TTC549 (cell line): ENCODE measurements at regions not wholly inside any gene's neighbourhood (a gene's known extent, or its start where the extent isn't known, plus 50 kb on each side); places are given as distances from the start of the nearest gene placed in this dataset.
"Not testable (repeated sequence)": the region's sequence is repeated elsewhere in the genome, so short reads cannot be mapped to it uniquely, and the experiment has no call there.

Source experiments
- FAIRE-seq: peaks from 2 replicates; lab custom pipeline; 2012; peaks lifted over from hg19 to GRCh38; lab: Jason Lieb, UNC

DNA sequence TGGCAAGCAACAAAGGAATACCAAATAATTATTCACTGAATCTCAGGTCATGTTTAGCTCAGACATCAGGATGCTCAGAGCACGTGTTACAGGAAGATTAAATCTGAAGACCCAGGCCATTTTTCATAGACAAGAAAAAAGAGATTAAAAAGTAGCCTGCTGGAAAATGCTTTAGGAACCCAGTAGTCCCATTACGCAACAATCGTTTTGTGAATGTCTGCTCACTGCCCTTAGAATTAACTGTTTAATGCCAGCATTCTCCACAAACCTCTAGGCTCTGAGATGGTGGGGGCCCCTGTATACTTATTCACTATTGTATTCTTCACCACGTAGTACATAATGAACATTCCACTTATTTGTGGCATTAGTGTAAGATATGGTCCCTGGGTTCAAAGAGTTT is 154.6 kb upstream of the NYAP2 start:
- FAIRE-seq = no peak

- no peak for FAIRE-seq
Measured at GRCh38 chr2:225236769-225237323, 162.7 kb upstream of the NYAP2 start.

DNA sequence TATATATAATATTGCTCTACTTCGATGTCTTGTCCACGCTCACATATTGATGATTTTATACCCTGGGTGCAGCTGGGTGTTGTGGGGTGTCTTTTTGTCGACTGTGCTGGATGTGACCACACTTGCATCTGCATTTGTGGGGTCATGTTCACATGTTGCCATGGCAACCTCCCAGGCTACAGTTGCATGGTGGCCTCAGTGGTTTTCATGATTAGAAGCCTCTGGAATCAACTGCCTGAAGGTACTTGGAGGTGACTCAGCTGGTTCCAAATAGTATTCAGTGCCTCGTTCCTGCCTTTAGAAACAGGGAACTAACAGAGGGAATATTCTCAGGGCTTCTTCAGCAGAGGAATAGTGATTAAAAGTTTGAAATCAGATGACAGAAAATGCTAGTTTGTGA is 166.3 kb upstream of the NYAP2 start:
- FAIRE-seq = no peak

GRCh38 chr2:225231900-225232299 is 167.6 kb upstream of the NYAP2 start:
- FAIRE-seq = no peak

- not testable (repeated sequence) for FAIRE-seq
Measured at GRCh38 chr2:225229346-225229745, 170.2 kb upstream of the NYAP2 start.

DNA sequence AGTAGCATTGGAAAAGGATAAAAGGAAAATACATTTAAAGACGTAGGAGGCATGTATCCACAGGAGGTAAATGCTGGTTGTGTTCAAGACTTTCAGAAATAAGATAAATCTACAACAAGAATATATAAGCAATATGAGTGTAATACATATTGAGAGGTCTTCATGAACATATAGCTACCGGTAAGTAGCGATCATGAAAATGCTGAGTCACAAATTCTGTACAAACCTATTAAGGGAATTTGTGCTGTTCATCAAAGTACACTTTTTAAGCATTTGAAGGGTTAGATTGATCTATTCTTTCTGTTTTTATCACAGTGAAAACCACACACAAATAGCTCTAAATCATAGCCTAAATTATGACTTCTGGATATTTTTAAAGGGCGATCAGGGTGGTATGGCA is 173.1 kb upstream of the NYAP2 start:
- no peak for FAIRE-seq

GRCh38 chr2:225223301-225223700 is 176.2 kb upstream of the NYAP2 start:
- no peak for FAIRE-seq

GRCh38 chr2:225207471-225207870 is 165.2 kb upstream of the DOCK10 start:
- FAIRE-seq = no peak

- FAIRE-seq = no peak
Measured at GRCh38 chr2:225207043-225207442, 164.8 kb upstream of the DOCK10 start.

DNA sequence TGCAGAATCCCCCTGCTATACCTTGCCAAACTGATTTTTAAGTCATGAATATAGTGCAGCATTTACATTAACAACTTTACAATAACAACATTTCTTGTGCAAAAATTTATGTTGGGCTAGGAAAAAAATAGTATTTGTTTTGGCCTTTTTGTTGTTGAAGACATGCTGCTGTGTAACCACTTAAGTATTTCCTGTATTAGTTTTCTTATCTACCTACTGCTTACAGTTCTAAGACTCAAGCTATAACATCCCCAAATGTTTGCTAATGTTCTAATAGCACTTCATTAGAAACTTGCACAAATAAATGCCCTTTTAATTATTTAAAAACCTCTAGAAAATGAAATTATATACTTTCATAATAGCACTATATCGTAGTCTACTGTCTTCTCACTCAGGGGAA is 154.3 kb upstream of the DOCK10 start:
- FAIRE-seq = no peak

- no peak for FAIRE-seq
Measured at GRCh38 chr2:225192869-225193268, 150.6 kb upstream of the DOCK10 start.

- no peak for FAIRE-seq
Measured at GRCh38 chr2:225190987-225191386, 148.7 kb upstream of the DOCK10 start.

DNA sequence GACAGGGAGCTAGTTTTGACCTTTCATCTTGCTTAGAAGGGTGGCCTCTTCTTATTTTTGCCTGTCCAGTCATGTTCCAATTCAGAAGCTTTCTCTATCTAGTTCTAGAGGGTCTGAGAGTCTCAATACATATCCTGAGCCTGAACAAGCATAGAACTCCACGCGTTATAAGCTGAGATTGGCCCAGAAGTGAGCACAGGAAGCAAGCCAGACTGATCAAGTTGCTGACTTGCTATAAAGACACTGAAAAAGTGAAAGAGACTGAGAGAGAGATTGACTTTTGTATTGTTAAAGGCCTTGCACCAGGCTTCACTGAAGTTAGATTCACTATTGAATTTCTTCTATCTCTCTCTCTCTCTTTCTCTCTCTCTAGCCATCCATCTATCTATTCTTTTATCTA is 142.7 kb upstream of the DOCK10 start:
- FAIRE-seq = no peak

DNA sequence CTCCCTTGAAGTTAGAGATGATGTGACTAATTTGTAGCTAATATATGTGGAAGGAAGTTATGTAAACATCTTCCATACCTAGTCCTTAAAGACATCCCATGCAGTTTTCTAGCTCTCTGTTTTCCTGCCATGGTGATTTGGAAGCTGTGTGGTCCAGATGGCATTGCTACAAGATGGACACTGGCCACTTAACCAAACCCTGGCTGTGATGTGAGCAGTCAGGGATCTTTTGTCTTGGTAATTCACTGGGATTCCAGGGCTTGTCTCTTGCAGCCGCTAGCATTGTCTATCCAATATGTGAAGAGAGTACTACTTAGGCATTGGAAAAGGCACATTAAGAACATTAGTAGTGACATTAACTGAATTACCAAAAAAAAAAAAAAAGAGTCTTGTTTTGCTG is 139.9 kb upstream of the DOCK10 start:
- FAIRE-seq = no peak

GRCh38 chr2:225177098-225177497 is 134.8 kb upstream of the DOCK10 start:
- FAIRE-seq = no peak

- FAIRE-seq = no peak
Measured at GRCh38 chr2:225173909-225174308, 131.6 kb upstream of the DOCK10 start.

DNA sequence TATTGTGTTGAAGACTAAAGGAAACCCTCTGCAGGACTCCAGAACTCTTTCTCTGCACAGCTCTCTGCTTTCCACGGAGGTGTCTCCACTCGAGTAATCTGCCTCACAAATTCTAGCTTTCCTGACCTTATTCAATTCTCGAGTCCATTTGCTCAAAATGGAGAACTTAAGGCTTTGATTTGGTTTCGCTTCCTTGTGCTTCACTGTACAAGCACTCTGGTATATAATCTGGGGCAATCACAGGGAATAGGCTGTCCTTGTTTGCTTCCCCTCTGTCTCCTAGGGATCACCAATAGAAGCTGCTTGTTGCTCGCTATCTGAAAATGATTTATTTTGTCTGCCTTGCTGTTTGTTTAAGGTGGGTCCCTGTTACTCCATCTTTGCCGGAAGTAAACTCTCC is 129.1 kb upstream of the DOCK10 start:
- FAIRE-seq = no peak

DNA sequence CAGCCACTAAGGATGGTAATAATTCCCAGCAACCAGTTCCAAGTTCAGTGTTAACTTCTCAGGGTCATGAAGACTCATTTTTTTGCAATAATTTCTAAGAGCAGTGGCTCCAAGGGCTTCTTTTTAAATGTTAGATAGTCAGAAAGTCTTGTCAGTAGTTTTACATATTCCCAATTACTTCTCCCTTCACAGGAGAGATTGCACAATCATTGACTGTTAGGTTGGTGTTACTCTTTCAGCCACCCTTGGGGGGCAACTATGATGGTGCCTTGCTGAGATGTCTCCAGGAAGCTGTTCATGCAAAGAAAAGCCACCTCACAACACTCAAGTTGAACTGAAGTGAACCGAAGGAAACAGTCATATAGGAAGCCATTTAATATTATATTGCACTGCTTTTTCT is 127.9 kb upstream of the DOCK10 start:
- FAIRE-seq = no peak

DNA sequence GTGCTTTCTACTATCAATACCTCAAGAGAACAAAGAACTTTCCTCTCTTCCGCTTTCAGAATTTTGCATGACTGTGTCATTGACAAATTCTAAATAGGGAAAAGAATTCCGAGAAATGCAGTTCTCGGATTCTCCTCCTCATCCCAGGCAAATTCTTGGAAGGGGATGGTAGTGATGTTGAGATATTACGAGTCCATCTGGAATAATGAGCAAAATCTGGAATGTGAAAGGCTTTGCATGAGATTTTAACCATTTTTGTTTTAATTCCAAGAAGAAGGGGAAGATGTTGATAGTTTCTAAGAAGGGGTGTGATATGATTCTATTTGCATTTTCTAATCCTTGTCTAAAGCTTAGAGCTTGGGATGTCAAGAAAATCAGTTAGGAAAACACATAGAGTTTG is 127.1 kb upstream of the DOCK10 start:
- FAIRE-seq = no peak

GRCh38 chr2:225165052-225165451 is 122.8 kb upstream of the DOCK10 start:
- no peak for FAIRE-seq

DNA sequence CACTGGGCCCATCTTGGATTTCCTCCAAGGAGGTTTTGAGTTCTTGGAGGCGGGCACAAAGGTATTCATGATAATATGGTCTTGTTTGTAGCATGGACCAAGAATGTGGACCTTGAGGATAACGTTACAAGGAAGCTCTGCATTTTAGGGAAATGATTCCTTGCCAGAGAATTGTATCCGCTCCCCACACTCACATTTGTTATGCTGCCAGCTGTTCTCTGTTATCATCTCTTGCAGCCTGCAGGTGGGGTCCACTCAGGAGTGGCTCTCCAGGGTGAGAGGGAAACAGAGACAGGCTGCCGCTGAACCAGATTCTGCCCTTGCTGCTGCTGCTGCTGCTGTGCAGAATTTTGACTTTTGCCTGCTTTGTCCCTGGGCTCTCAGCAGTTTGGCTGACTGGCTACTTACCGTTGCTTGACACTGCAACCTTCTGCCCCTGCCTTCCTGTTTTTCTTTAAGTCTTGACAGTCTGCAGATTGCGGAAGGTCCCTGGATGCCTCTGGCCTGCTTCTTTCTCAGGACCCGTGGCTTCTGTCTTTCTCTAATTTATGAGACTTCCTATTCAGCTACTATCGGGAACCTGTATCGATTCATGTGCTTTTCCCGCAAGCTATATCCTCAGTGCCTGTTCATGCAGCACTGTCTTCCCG is 122.3 kb upstream of the DOCK10 start:
- FAIRE-seq = no peak

GRCh38 chr2:225158360-225158759 is 116.1 kb upstream of the DOCK10 start:
- FAIRE-seq = peak; percentile 48

GRCh38 chr2:225156853-225157451 is 114.7 kb upstream of the DOCK10 start:
- FAIRE-seq = no peak

- FAIRE-seq = no peak
Measured at GRCh38 chr2:225140723-225141122, 98.5 kb upstream of the DOCK10 start.
